H1 (cell line): ENCODE measurements at regions not wholly inside any gene's neighbourhood (a gene's known extent, or its start where the extent isn't known, plus 50 kb on each side); places are given as distances from the start of the nearest gene placed in this dataset.

Experiments
- SIN3A ChIP-seq, 2 experiments: IDR thresholded peaks in 1 of 2; conservative IDR thresholded peaks in 1 of 2; 2 replicates each; pipeline ENCODE4 v1.6.1; 2011 to 2012; ENCODE audit warnings: low read length in 2 of 2, improper control_type of control experiment in 1 of 2, low read depth in 1 of 2, mild to moderate bottlenecking in 1 of 2

DNA sequence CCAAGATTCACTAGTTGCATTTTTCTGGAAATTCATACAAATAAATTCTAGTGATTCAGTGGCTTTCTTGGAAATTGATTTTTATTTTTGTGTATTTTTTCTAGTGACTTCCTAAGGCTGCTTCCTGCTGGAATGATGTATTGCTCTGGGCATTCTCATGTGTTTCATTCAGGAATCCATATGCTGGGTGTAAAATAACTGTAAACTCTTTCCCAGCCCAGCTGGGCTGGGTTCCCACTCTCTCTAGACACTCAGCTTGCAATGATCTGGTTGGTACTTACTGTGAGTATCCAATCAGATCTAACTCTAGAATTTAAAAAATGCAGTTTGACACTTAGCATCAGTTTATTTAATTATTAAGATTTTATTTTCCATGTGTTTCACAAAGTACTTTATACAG is 882.2 kb downstream of the STIM2 start (continued):
- TF ChIP-seq SIN3A (conservative IDR thresholded peaks at IDR 0.05 in 1 of 2, IDR thresholded peaks at IDR 0.05 in 1 of 2; ENCODE audit: low read depth in 1 of 2, low read length in 2 of 2): no peak
